NCI-H748 (cell line): ENCODE measurements at regions not wholly inside any gene's neighbourhood (a gene's known extent, or its start where the extent isn't known, plus 50 kb on each side); places are given as distances from the start of the nearest gene placed in this dataset.
"Not testable (repeated sequence)": the region's sequence is repeated elsewhere in the genome, so short reads cannot be mapped to it uniquely, and the experiment has no call there.

Source experiments
- DNase-seq: peaks from one replicate; lab custom pipeline; 2025; ENCODE audit not compliant: unreplicated experiment; lab: John Stamatoyannopoulos, UW

DNA sequence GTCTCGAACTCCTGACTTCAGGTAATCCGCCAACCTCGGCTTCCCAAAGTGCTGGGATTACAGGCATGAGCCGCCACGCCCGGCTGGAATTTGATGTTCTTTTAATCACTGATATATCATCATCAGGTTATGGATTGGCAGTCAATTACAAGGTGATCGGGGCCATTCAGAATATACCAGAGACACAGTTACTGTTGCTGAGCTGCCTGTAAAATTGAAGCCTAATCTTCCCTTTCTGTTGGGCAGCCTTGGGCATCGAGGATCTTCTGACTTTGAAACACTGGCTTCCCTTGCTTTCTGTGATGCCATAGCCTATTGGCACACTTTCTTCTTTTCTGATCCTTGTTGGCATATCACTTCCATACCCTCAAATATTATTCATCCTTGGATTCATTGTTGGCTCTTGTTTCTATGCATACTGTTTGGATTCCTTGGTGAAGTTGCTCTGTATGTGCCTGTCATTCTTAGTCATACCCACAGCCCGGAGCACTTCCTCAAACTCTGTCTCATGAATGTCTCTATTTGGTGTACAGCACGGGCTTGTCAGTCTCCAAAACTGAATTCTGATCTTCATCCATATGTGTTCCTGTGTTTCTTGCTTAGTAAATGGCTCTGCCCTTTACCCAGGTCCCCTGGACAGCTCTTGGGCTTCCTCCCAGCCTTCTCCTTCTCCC lies 85.6 kb upstream of the CRYM start:
- DNase-seq, result not testable (repeated sequence)

DNA sequence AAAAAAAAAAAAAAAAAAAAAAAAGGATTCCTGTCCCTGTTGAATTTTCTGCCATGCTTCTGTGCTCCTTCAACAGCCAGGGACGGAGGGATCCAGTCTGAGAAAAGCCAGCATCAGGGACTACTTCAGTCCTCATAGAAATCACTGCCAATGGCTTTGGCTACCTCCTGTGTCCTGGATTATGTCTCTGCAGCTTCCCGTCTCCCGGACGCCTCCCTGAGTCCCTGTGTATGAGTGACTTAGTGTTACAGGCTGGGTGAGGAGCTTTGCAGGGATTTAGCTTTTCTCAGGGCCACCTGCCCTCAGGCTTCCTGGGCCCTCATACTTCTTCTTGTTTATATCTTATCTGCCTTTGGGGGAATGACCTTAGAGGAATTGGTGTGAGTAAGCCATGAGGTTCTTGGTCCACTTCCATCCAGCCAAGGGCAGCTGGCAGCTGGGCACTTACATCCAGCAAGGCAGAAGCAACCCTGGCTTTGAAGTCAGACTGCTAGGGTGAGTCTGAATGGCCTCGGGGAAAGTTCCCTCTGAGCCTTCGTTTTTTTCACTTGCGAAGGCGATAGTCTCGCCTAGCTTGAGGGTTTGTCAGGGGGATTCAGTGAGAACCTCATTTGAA lies 83.6 kb upstream of the CRYM start:
- DNase-seq, result not testable (repeated sequence)

DNA sequence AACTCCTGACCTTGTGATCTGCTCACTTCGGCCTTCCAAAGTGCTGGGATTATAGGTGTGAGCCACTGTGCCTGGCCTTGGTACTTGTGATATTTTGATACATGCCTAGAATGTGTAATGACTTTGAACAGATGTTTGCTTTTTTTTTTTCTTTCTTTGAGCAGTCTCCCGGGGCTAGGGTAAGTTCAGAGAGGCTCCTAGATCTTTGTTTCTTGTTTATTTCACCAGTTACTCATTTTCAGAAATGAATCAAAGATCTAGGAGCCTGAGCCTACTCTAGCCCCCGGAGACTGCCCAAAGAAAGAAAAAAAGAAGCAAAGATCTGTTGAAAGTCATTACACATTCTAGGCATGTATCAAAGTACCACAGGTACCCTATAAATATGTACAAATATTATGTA lies 83.0 kb upstream of the CRYM start:
- not testable (repeated sequence) for DNase-seq

DNA sequence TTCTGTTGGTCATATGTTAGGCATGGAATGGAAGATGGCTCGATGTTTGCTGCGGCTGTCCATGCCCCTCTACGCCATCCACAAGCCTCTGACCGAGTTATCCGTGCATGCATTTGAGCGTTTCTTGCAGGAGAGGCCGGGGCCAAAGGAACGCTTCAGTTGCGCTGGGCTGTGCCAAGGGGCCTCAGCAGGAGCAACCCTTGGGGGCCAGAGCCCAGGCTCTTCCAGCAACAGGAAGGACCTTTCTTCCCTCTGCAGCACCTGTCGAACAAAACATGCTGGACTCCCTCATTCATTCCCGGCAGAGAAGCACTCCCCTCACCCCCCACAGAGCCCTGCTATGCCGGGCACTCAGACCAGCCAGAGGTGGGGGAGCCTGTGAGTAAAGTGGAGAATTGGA lies 81.4 kb upstream of the CRYM start:
- DNase-seq, result not testable (repeated sequence)

DNA sequence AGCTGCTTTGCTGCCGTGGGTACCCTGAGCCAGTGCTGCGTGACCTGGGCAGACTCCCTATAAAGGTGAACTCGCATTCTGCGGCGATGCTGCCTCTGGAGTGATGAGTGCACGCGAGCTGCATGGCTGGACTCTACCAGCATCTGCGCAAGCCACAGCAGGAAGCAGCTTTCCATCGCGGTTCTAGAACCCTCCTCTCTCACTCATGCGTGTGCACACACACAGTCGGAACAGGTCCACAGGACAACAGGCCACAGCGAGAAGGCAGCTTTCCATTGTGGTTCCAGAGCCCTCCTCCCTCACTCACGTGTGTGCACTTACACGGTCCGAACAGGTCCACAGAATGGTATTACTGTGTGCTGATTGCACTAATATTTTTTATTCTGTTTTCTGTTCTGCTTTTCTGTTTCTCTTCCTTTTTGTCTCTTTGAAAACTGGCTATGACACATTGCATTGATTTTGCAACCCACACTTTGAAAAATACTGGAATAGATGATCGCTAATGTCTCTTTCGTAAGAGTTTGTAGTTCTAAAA lies 80.2 kb upstream of the CRYM start:
- not testable (repeated sequence) for DNase-seq

DNA sequence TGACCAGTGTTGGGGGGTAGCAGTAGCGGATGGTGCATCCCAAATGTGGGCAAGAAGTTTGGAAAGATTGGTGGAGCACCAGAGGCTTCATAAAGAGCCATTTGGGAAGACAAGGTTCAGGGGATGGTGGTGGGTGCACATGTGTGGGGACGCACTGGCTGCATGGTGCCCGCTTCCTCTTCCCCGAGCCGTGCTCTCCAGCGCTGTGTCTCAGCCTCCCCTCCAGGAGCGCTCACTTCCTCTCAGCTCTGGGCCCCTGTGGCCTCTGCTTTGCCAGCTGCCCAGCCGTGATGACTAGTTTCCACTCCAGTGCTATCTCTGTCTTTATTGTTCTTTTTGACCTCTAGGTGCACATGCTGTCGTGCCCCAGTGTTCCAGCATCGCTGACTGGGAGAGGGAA lies 78.2 kb upstream of the CRYM start:
- not testable (repeated sequence) for DNase-seq

DNA sequence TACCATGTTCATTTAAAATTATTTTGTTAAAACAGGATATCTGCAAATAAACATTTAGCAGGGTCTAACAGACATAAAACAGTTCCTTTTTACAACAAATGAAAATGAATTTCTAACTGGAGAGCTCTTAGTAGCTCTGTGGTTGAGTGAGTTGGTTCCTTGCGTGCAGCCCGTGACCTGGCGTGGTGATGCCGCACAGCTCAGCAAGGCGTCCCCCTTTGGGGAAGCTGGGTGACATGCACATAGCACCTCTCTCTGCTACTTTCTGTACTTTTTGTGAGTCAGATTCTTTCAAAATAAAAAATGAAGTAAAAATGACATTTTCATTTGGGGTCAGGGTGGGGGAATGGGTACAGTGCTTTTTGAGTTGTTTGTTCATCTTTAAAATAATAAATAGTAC lies 73.3 kb upstream of the CRYM start:
- not testable (repeated sequence) for DNase-seq

DNA sequence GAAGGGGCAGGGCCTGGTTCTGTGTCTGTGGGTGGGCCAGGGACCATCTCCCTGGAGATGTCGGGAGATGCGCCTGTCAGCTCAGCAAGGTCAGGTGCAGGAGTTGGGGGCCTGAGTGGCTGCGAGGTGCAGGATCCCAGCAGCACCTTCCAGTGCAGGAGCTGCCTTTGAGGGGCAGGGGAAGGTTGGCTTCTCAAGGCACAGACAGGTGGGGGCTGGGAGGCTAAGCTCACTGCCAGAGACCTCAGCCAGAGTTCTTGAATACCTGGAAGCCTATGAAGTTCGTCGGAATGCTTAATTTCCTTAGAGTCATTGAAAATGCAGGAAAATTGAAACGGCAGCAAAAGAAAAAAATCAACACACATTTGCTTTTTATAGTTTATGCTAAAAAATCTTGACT lies 72.8 kb upstream of the CRYM start:
- not testable (repeated sequence) for DNase-seq

DNA sequence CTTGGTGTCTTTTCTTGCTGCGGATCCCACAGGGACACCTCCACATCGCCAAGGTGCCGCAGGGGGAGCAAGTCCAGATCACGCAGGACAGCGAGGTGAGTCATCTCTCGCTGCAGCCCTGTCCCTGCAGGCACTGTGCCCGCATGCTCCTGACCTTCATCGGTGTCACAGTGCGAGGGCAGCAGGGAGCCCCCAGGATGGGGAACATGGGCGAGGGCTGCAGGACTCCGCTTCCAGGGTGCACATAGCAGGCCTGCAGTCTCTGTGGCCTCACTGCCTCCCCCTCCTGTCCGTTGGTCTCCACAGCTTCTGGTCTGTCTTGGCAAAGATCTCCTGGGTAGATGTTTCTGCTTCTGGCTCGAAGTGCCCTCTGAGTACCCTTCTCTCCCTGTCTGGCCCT lies 71.2 kb upstream of the CRYM start:
- not testable (repeated sequence) for DNase-seq

DNA sequence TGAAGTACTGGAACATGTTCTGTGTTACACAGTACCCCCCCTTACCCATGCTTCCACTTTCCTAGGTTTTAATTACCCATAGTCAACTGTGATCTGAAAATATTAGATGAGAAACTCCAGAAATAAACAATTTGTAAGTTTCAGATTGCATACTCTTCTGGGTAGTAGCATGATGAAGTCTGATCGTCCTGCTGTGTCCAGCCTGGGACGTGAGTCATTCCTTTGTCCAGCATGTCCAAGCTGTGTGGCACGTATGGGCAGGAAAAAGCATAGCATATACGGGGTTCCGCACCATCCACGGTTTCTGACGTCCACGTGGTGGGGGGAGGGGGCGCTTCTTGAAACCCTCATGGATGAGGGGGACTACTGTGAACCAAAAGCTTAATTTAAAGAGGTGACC lies 70.7 kb upstream of the CRYM start:
- DNase-seq, result not testable (repeated sequence)

DNA sequence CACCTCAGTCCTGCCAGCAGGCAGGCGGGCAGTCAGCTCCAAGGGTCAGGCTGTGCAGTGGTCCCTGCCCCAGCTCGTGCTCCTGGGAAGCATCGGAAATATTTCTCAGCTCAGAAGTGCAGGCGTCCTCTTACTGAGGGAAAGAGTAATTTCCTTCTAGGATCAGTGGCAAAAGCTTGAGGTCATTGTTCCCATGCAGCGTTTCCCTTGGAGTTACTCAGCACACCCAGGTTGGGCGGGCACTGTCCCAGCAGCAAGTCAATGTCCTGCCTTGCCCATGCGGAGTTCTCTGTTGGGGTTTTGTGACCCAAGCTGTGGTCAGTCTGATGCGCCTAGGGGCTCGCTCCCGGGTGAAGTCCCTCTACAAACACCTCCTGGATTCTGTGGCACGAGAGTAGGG lies 69.4 kb upstream of the CRYM start:
- not testable (repeated sequence) for DNase-seq

DNA sequence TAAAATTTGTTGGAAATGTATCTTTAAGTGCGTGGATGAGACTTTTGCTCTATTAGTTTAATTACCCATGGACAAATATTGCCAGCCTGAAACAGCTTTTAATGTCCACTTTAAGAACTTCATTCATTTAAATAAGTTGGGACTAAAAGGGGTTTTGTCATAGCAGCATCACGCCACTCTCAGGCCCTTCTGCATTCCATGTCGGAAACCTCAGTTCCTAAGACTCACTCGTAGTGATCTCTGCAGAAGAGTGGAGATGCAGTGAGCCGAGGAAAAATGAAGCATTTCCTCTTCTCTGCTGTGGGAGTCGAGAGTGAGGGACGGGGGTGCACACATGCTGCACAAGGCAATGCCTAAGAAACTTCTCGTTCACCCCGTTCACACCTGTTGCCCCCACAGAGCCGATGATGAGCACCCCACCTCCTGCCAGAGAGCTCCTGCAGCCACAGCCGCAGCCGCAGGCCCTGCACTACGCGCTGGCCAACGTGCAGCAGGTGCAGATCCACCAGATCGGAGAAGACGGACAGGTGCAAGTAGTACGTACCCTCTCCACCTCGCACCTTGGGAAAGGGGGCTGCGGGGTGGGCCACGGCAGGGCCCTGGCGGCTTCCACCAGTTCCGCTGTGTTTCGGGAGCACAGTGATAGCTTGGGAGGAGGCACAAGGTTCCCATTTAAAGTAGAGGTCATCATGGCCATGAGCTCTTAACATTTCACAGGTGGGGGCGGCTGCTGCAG lies 68.8 kb upstream of the CRYM start:
- not testable (repeated sequence) for DNase-seq

DNA sequence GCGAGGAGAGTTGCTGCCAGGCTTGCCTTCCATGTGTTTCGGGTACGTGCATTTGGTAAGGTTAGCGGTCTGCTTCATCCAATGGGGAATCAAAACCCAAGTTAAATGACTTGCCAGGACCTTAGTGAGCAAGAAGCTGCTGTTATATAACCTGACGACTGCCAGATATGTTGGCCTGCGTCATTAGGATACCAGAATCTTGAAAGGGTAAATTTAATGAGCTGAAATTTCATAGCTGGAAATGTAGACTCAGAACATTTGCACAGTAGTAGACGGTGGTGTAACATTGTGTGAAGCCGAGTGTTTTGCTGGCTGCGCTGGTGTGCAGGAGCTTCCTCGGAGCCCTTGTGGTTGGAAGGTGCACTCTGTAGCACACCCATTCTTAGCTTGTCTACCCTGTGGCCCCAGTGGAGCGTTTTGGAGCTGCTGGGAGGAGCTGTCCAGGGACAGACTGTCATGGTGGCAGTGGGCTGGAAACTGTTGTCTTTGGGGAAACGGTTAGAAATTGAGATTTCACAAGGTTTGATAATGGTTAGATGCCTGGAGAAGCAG lies 66.3 kb upstream of the CRYM start:
- DNase-seq, result not testable (repeated sequence)

DNA sequence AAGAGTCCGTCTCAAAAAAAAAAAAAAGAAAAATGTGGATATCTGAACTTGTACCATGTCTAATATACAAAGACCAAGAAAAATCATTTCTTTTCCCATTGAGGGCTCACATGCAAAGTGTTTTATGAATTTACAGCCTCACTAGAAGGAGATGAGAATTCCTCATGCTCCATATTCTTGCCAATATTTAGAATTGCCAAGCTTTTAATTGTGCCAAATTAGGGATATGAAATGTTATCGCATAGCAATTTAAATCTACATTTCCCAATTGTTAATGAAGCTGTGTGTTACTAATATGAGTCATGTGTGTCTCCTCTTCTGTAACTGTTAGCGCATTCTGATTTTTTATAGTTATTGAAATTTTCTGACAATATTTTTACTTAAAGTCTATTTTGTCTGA lies 63.0 kb upstream of the CRYM start:
- no peak for DNase-seq

DNA sequence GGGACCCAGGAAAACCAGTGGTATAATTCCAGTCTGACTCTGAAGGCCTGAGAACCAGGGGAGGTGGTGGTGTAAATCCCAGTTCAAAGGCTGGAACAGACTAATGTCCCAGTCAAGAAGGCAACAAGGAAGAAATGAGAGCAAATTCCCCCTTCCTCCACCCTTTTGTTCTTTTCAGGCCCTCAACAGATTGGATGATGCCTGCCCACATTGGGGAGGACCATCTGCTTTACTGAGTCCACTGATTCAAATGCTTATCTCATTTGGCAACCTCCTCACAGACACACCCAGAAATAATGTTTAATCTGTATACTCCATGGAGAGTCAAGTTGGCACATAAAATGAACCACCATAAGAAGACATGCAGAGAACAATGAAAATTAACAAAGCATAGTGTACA lies 61.9 kb upstream of the CRYM start:
- no peak for DNase-seq

DNA sequence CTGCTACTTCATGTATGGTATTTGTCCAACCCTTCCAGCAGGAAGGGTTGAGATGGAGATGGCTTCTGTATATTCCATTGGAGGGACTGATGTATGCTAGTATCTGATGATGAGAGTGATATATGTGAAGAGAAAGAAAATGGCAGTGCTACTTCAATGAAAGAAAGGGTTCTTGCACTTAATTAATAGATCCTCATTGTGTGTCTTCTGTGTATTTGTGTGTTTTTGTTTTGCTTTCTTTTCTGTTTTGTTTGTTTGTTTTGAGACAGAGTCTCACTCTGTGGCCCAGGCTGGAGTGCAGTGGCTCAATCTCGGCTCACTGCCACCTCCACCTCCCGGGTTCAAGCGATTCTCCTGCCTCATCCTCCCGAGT lies 61.2 kb upstream of the CRYM start:
- no peak for DNase-seq

DNA sequence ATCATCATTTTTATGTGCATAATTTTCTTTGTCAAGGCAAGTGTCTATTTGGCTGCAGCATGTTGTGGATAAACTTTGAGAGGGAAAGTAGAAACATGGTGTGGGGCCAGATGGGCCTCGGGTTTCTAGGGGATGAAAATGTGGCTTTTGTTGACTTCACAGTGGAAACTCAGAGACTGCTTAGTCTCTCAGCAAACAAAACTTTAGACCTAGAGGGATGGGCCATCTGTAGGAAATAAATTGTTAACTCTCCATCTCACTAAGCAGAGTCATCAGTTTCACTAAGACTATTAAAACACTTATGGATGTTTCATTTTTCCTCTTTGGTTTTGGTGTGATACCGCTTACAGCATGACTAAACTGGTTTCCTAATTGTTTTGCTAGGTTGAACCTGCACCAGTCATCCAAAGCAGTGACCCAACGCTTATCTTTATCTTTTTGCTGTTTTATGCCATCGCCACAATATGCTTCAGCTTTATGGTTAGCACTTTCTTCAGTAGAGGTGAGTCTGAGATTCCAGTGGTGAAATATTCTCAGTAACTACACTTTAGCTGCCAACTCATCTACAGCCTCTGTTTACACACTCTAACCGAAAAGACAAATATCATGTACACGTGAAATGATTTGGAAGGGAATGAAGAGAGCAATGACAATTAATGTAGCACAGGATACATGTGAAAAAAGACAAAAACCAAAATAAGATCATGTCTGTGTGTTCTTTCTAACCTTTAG lies 60.6 kb upstream of the CRYM start:
- DNase-seq, result no peak

DNA sequence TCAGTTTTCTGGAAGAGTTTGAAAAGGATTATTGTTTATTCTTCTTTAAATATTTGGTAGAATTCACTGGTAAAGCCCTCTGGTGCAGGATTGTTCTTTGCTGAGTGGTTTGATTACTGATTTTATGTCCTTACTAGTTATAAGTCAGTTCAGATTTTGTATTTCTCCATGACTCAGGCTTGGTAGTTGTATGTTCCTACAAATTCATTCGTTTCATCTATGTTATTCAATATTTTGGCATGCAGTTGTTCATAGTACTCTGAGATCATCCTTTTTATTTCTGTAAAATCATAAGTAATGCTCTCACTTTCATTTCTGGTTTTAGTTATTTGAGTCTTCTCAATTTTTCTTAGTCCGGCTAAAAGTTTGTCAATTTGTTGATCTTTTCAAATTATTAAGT lies 58.1 kb upstream of the CRYM start:
- DNase-seq, result no peak

DNA sequence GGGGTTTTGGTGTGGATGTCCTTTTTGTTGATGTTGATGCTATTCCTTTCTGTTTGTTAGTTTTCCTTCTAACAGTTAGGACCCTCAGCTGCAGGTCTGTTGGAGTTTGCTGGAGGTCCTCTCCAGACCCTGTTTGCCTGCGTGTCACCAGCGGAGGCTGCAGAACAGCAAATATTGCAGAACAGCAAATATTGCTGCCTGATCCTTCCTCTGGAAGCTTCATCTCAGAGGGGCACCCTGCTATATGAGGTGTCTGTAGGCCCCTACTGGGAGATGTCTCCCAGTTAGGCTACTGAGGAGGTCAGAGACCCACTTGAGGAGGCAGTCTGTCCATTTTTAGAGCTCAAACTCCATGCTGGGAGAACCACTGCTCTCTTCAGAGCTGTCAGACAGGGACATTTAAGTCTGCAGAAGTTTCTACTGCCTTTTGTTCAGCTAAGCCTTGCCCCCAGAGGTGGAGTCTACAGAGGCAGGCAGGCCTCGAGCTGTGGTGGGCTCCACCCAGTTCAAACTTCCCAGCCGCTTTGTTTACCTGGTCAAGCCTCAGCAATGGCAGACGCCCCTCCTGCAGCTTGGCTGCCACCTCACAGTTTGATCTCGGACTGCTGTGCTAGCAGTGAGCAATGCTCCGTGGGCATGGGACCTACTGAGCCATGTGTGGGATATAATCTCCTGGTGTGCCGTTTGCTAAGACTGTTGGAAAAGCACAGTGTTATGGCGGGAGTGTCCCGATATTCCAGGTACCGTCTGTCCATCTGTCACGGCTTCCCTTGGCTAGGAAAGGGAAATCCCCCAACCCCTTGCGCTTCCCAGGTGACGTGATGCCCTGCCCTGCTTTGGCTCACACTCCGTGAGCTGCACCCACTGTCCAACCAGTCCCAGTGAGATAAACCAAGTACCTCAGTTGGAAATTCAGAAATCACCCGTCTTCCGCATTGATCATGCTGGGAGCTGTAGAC lies 56.4 kb upstream of the CRYM start:
- not testable (repeated sequence) for DNase-seq

DNA sequence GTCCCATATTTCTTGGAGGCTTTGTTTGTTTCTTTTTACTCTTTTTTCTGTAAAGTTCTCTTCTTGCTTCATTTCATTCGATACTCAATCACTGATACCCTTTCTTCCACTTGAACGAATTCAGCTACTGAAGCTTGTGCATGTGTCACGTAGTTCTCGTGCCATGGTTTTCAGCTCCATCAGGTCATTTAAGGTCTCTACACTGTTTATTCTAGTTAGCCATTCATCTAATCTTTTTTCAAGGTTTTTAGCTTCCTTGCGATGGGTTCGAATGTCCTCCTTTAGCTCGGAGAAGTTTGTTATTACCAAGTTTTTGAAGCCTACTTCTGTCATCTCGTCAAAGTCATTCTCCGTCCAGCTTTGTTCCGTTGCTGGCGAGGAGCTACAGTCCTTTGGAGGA lies 55.6 kb upstream of the CRYM start:
- DNase-seq, result not testable (repeated sequence)
